ENCODE measurements at regions not wholly inside any gene's neighbourhood (a gene's known extent, or its start where the extent isn't known, plus 50 kb on each side); places are given as distances from the start of the nearest gene placed in this dataset.

- no peaks in the 10 kb centered on the region for H3K27me3 ChIP-seq (ENCODE audit: insufficient read depth, poor library complexity, severe bottlenecking)
- no peak overlapping the region for H3K27ac ChIP-seq (replicated peaks)
- TF ChIP-seq GABPA (IDR thresholded peaks at IDR 0.05; ENCODE audit: low read depth) (no peak), POLR2AphosphoS5 (IDR thresholded peaks at IDR 0.05; ENCODE audit: low read depth) (no peak), SPI1 (IDR thresholded peaks at IDR 0.05; ENCODE audit: borderline replicate concordance, low read depth) (no peak), REST (IDR thresholded peaks at IDR 0.05; ENCODE audit: insufficient replicate concordance, low read depth) (no peak)
- no peak for DNase-seq (ENCODE audit: low read depth in 1 of 2, low spot score in 1 of 2)
- H3K4me3 ChIP-seq (replicated peaks; ENCODE audit: insufficient read depth, low read length): no peak overlapping the region
Observed at GRCh38 chr4:26003056-26003455, 89.0 kb downstream of the SMIM20 start.

- Histone ChIP-seq H3K27ac (replicated peaks) (no peak overlapping the region), H3K4me3 (replicated peaks; ENCODE audit: insufficient read depth, low read length) (no peak overlapping the region), H3K27me3 (ENCODE audit: insufficient read depth, poor library complexity, severe bottlenecking) (no peaks in the 10 kb centered on the region)
- DNase-seq (ENCODE audit: low read depth in 1 of 2, low spot score in 1 of 2): no peak
- no peak for TF ChIP-seq SPI1 (IDR thresholded peaks at IDR 0.05; ENCODE audit: borderline replicate concordance, low read depth)
- TF ChIP-seq CTCF (IDR thresholded peaks at IDR 0.05; ENCODE audit: insufficient read depth, low read length): no peak
- TF ChIP-seq REST (IDR thresholded peaks at IDR 0.05; ENCODE audit: insufficient replicate concordance, low read depth): no peak
- TF ChIP-seq GABPA (IDR thresholded peaks at IDR 0.05; ENCODE audit: low read depth): no peak
- TF ChIP-seq POLR2AphosphoS5 (IDR thresholded peaks at IDR 0.05; ENCODE audit: low read depth): no peak
Observed at GRCh38 chr4:26004290-26004689, 90.3 kb downstream of the SMIM20 start.

- Histone ChIP-seq H3K27ac (replicated peaks) (no peak overlapping the region), H3K4me3 (replicated peaks; ENCODE audit: insufficient read depth, low read length) (no peak overlapping the region), H3K27me3 (ENCODE audit: insufficient read depth, poor library complexity, severe bottlenecking) (no peaks in the 10 kb centered on the region)
- no peak for DNase-seq (ENCODE audit: low read depth in 1 of 2, low spot score in 1 of 2)
- TF ChIP-seq SPI1 (IDR thresholded peaks at IDR 0.05; ENCODE audit: borderline replicate concordance, low read depth): peak; percentile 66
- no peak for TF ChIP-seq POLR2AphosphoS5 (IDR thresholded peaks at IDR 0.05; ENCODE audit: low read depth)
Observed at GRCh38 chr4:26005764-26006163, 91.7 kb downstream of the SMIM20 start.

- Histone ChIP-seq H3K4me3 (replicated peaks; ENCODE audit: insufficient read depth, low read length) (no peak overlapping the region), H3K27me3 (ENCODE audit: insufficient read depth, poor library complexity, severe bottlenecking) (no peaks in the 10 kb centered on the region), H3K27ac (replicated peaks) (no peak overlapping the region)
- DNase-seq (ENCODE audit: low read depth in 1 of 2, low spot score in 1 of 2): no peak
- TF ChIP-seq SPI1 (IDR thresholded peaks at IDR 0.05; ENCODE audit: borderline replicate concordance, low read depth): no peak
- TF ChIP-seq REST (IDR thresholded peaks at IDR 0.05; ENCODE audit: insufficient replicate concordance, low read depth): no peak
- TF ChIP-seq CTCF (IDR thresholded peaks at IDR 0.05; ENCODE audit: insufficient read depth, low read length): no peak
- TF ChIP-seq GABPA (IDR thresholded peaks at IDR 0.05; ENCODE audit: low read depth): no peak
- no peak for TF ChIP-seq POLR2AphosphoS5 (IDR thresholded peaks at IDR 0.05; ENCODE audit: low read depth)
Observed at GRCh38 chr4:26008737-26009136, 94.7 kb downstream of the SMIM20 start.

Measured in HL-60 (cell line).